H1 (cell line): ENCODE measurements at regions not wholly inside any gene's neighbourhood (a gene's known extent, or its start where the extent isn't known, plus 50 kb on each side); places are given as distances from the start of the nearest gene placed in this dataset.

Experiments used
- CTCF ChIA-PET: fragments of 300-600 bp; sonication (Branson Sonifier 250); formaldehyde crosslinking; loops from one replicate; lab custom pipeline; 2021; ENCODE audit not compliant: partially characterized antibody; lab: Charles Lee
- POLR2A ChIA-PET: fragments of 300-600 bp; sonication (Branson Sonifier 250); formaldehyde crosslinking; loops from one replicate; lab custom pipeline; 2021; ENCODE audit warnings: inconsistent platforms; ENCODE audit not compliant: partially characterized antibody; lab: Charles Lee
- DNase-seq, 2 experiments: peaks; one replicate each; pipeline versions ENCODE4 v3.0.0 to v3.0.0-alpha.2; 2010 to 2022; ENCODE audit warnings: low spot score in 2 of 2, low read depth in 1 of 2, mixed read lengths in 1 of 2
- FAIRE-seq: peaks from 2 replicates; lab custom pipeline; 2011; peaks lifted over from hg19 to GRCh38; lab: Jason Lieb, UNC
- H2AFZ ChIP-seq: 2 replicates; pipeline ENCODE4 v1.8.1; 2012; ENCODE audit warnings: low read length, inconsistent platforms
- H2AK5ac ChIP-seq: 2 replicates; pipeline ENCODE4 v1.6.1; 2013; ENCODE audit warnings: low read depth, low read length
- H2BK120ac ChIP-seq: replicated peaks from 2 replicates; pipeline ENCODE3; 2013; ENCODE audit warnings: low read depth, low read length, inconsistent platforms
- H2BK12ac ChIP-seq: 2 replicates; pipeline ENCODE4 v1.6.1; 2013; ENCODE audit warnings: low read depth, low read length
- H2BK15ac ChIP-seq: 2 replicates; pipeline ENCODE4 v1.6.1; 2013; ENCODE audit warnings: low read length
- H2BK20ac ChIP-seq: 2 replicates; pipeline ENCODE4 v1.6.1; 2013; ENCODE audit warnings: low read length
- H2BK5ac ChIP-seq: 2 replicates; pipeline ENCODE4 v1.6.1; 2013; ENCODE audit warnings: low read depth, low read length
- H3K14ac ChIP-seq: 2 replicates; pipeline ENCODE4 v1.6.1; 2013; ENCODE audit warnings: inconsistent platforms; ENCODE audit not compliant: insufficient read length
- H3K18ac ChIP-seq: 2 replicates; pipeline ENCODE4 v1.6.1; 2013; ENCODE audit warnings: low read length; ENCODE audit errors: extremely low read depth
- H3K23ac ChIP-seq: 2 replicates; pipeline ENCODE4 v1.6.1; 2013; ENCODE audit warnings: inconsistent platforms; ENCODE audit not compliant: insufficient read length
- H3K23me2 ChIP-seq: 2 replicates; pipeline ENCODE4 v1.6.1; 2013; ENCODE audit warnings: low read depth, low read length
- H3K27ac ChIP-seq: 2 replicates; pipeline ENCODE4 v1.6.1; 2011; ENCODE audit warnings: low read depth, low read length, inconsistent platforms
- H3K27me3 ChIP-seq, 4 experiments: replicated peaks in 1 of 4; 1 replicate in 1 of 4; 2 replicates in 3 of 4; pipeline versions ENCODE4 v1.6.1 to v1.8.1; 2011 to 2013; ENCODE audit warnings: low read length in 3 of 4, mild to moderate bottlenecking in 3 of 4, inconsistent platforms in 2 of 4, mixed read lengths in 2 of 4, moderate library complexity in 1 of 4; ENCODE audit not compliant: control insufficient read depth in 3 of 4, insufficient read depth in 3 of 4; ENCODE audit errors: extremely low read depth in 1 of 4
- H3K36me3 ChIP-seq, 4 experiments: 2 replicates each; pipeline versions ENCODE4 v1.6.1 to v1.8.1; 2011 to 2013; ENCODE audit warnings: mild to moderate bottlenecking in 4 of 4, low read length in 3 of 4, moderate library complexity in 2 of 4, control low read depth in 1 of 4, inconsistent platforms in 1 of 4; ENCODE audit not compliant: insufficient read depth in 4 of 4, control insufficient read depth in 2 of 4
- H3K4ac ChIP-seq: replicated peaks from 2 replicates; pipeline ENCODE3; 2013; ENCODE audit warnings: low read length, low read depth, mixed read lengths, inconsistent platforms; ENCODE audit not compliant: insufficient read length
- H3K4me1 ChIP-seq, 4 experiments: replicated peaks in 1 of 4; 1 replicate in 1 of 4; 2 replicates in 3 of 4; pipeline versions ENCODE4 v1.6.1 to v1.8.1; 2011 to 2013; ENCODE audit warnings: low read length in 3 of 4, inconsistent platforms in 2 of 4, mixed read lengths in 1 of 4; ENCODE audit not compliant: insufficient read depth in 4 of 4, control insufficient read depth in 3 of 4
- H3K4me2 ChIP-seq, 2 experiments: 2 replicates each; pipeline versions ENCODE4 v1.6.1 to v1.8.1; 2011 to 2013; ENCODE audit warnings: low read depth in 2 of 2, low read length in 2 of 2, control low read depth in 1 of 2, inconsistent platforms in 1 of 2, mild to moderate bottlenecking in 1 of 2; ENCODE audit not compliant: insufficient read depth in 1 of 2
- H3K4me3 ChIP-seq, 4 experiments: fragments of 200-600, 300-600 bp in 1 of 4; sonication (generic), shearing (Covaris generic), sonication (Bioruptor Twin) in 1 of 4; 2 replicates each; pipeline versions ENCODE4 v1.5.1 to v1.8.1; 2011 to 2016; ENCODE audit warnings: low read length in 4 of 4, low read depth in 3 of 4, control low read depth in 2 of 4, inconsistent platforms in 2 of 4, mild to moderate bottlenecking in 2 of 4, mixed read lengths in 1 of 4, moderate library complexity in 1 of 4; ENCODE audit not compliant: insufficient read depth in 2 of 4; ENCODE audit errors: extremely low read depth in 1 of 4
- H3K56ac ChIP-seq: replicated peaks from 2 replicates; pipeline ENCODE3; 2013; ENCODE audit warnings: low read depth, mild to moderate bottlenecking, mixed read lengths, low read length, inconsistent platforms; ENCODE audit not compliant: insufficient read length
- H3K79me1 ChIP-seq: 2 replicates; pipeline ENCODE4 v1.6.1; 2013; ENCODE audit warnings: low read depth, low read length, control low read depth
- H3K79me2 ChIP-seq, 2 experiments: 2 replicates each; pipeline versions ENCODE4 v1.6.1 to v1.8.1; 2012 to 2013; ENCODE audit warnings: low read length in 2 of 2, mild to moderate bottlenecking in 2 of 2, inconsistent platforms in 1 of 2; ENCODE audit not compliant: insufficient read depth in 2 of 2, control insufficient read depth in 1 of 2
- H3K9ac ChIP-seq, 4 experiments: replicated peaks in 1 of 4; 1 replicate in 1 of 4; 2 replicates in 3 of 4; pipeline versions ENCODE4 v1.6.1 to v1.8.1; 2011 to 2013; ENCODE audit warnings: low read depth in 3 of 4, low read length in 3 of 4, control low read depth in 2 of 4, mild to moderate bottlenecking in 2 of 4, moderate library complexity in 2 of 4, inconsistent platforms in 1 of 4; ENCODE audit errors: extremely low read depth in 1 of 4
- H3K9me3 ChIP-seq, 2 experiments: 2 replicates each; pipeline versions ENCODE4 v1.6.1 to v1.8.1; 2012 to 2013; ENCODE audit warnings: mild to moderate bottlenecking in 2 of 2, moderate library complexity in 2 of 2, control low read depth in 1 of 2, inconsistent platforms in 1 of 2, low read depth in 1 of 2, low read length in 1 of 2, mixed read lengths in 1 of 2; ENCODE audit not compliant: insufficient read depth in 2 of 2
- H4K20me1 ChIP-seq, 2 experiments: replicated peaks in 1 of 2; 2 replicates each; pipeline versions ENCODE3 to v1.8.1; 2011 to 2013; ENCODE audit warnings: inconsistent platforms in 2 of 2, low read length in 2 of 2, mild to moderate bottlenecking in 1 of 2; ENCODE audit not compliant: insufficient read depth in 2 of 2, control insufficient read depth in 1 of 2
- H4K5ac ChIP-seq: 2 replicates; pipeline ENCODE4 v1.6.1; 2013; ENCODE audit warnings: low read length, low read depth, mixed read lengths, inconsistent platforms; ENCODE audit not compliant: insufficient read length
- H4K8ac ChIP-seq: 2 replicates; pipeline ENCODE4 v1.8.0; 2013; ENCODE audit warnings: mild to moderate bottlenecking, moderate library complexity, low read length, inconsistent platforms; ENCODE audit not compliant: insufficient read depth; ENCODE audit errors: extremely low read depth
- H4K91ac ChIP-seq: replicated peaks from 2 replicates; pipeline ENCODE3; 2013; ENCODE audit warnings: low read length, mixed read lengths, inconsistent platforms; ENCODE audit not compliant: insufficient read length
- JUND ChIP-seq: IDR thresholded peaks from 2 replicates; pipeline ENCODE4 v1.6.1; 2011; ENCODE audit warnings: mild to moderate bottlenecking, improper control_type of control experiment, low read length
- KDM1A ChIP-seq: fragments of 200-600, 300-600 bp; sonication (generic); IDR thresholded peaks from 2 replicates; pipeline ENCODE4 v1.7.1; 2016; ENCODE audit warnings: mild to moderate bottlenecking, low read length, borderline replicate concordance
- RXRA ChIP-seq: IDR thresholded peaks from 2 replicates; pipeline ENCODE4 v1.6.1; 2011; ENCODE audit warnings: low read depth, mild to moderate bottlenecking, low read length, moderate library complexity; ENCODE audit not compliant: insufficient read depth
- SIRT6 ChIP-seq: IDR thresholded peaks from one replicate; pipeline ENCODE4 v1.7.1; 2012; ENCODE audit warnings: low read length, inconsistent platforms
- TAF1 ChIP-seq: IDR thresholded peaks from 2 replicates; pipeline ENCODE4 v1.6.1; 2011; ENCODE audit warnings: mild to moderate bottlenecking, low read depth, low read length
- TEAD4 ChIP-seq: IDR thresholded peaks from 2 replicates; pipeline ENCODE4 v1.6.1; 2012; ENCODE audit warnings: low read depth, low read length, inconsistent platforms, mixed read lengths
- WGBS, 2 experiments: shearing (Covaris generic) in 1 of 2; methylation state at CpG; one replicate each; pipeline versions ENCODE4 v1.1.6 to v1.1.7; 2013 to 2015; ENCODE audit warnings: low lambda C conversion rate in 2 of 2, mixed read lengths in 2 of 2, inconsistent platforms in 1 of 2, low coverage in 1 of 2, missing lambda C conversion rate in 1 of 2; ENCODE audit not compliant: insufficient replicate concordance in 2 of 2, insufficient coverage in 1 of 2, insufficient read length in 1 of 2; ENCODE audit errors: extremely low coverage in 1 of 2, missing lambda C conversion rate in 1 of 2; 5-methylcytosine and 5-hydroxymethylcytosine counted together
- TF ChIP-seq, protein P1 (sequence below): IDR thresholded peaks from 2 replicates; pipeline ENCODE4 v1.6.1; 2012; ENCODE audit warnings: inconsistent platforms

DNA sequence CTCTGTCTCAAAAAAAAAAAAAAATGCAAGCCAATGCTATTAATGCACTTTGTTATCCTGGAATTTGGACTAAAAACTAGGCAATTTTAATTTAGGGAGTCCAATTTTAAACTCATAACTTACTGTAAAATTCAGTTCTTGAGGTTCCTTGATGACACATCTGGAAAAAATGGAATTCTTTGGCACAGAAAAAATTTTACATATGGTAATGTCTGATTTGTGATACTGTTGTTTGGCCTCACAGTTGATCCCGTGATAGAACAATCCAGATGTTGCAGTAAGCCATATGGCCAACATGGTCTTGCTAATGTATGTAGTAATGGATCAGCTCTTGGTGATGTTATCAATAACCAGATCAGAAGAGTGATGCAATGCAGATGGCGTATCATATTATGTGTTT is 1089.8 kb downstream of the FLRT2 start:
- no peak overlapping the region for H2BK20ac ChIP-seq
- DNase-seq: no peak
- H3K4me2 ChIP-seq: no peak overlapping the region
- H3K23ac ChIP-seq: no peak overlapping the region
- H2AK5ac ChIP-seq: no peak overlapping the region
- WGBS, 2 experiments: 93% methylated on average over 2 of the region's 2 CpGs; no CpG with 5 or more reads in 1 of the 2 experiments
- H3K36me3 ChIP-seq: no peaks in the 10 kb centered on the region
- H2BK12ac ChIP-seq: no peak overlapping the region
- no peak overlapping the region for H2BK120ac ChIP-seq
- no peak overlapping the region for H3K9ac ChIP-seq
- H2BK5ac ChIP-seq: no peak overlapping the region
- H3K23me2 ChIP-seq: no peaks in the 10 kb centered on the region
- no peaks in the 10 kb centered on the region for H3K27me3 ChIP-seq
- no peak overlapping the region for H3K14ac ChIP-seq
- no peaks in the 10 kb centered on the region for H3K9me3 ChIP-seq
- H4K91ac ChIP-seq: no peak overlapping the region
- no peaks in the 10 kb centered on the region for H4K20me1 ChIP-seq
- no peak overlapping the region for H2AFZ ChIP-seq
- H2BK15ac ChIP-seq: no peak overlapping the region
- H3K4me3 ChIP-seq: no peak overlapping the region
- POLR2A ChIA-PET: no interaction called here
- H3K56ac ChIP-seq: no peak overlapping the region
- no peak overlapping the region for H3K18ac ChIP-seq
- CTCF ChIA-PET: no interaction called here
- H3K79me2 ChIP-seq: no peaks in the 10 kb centered on the region
- H3K79me1 ChIP-seq: no peaks in the 10 kb centered on the region
- H3K27ac ChIP-seq: no peak overlapping the region
- TF ChIP-seq TAF1 (no peak), KDM1A (no peak), TEAD4 (no peak), RXRA (no peak), SIRT6 (no peak), JUND (no peak)
- TF ChIP-seq, protein P1, sequence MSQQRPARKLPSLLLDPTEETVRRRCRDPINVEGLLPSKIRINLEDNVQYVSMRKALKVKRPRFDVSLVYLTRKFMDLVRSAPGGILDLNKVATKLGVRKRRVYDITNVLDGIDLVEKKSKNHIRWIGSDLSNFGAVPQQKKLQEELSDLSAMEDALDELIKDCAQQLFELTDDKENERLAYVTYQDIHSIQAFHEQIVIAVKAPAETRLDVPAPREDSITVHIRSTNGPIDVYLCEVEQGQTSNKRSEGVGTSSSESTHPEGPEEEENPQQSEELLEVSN: no peak
- TF ChIP-seq, all 59 proteins: peak for 0
- Histone ChIP-seq H4K5ac (no peak overlapping the region), H4K8ac (no peak overlapping the region), H3K4me1 (no peaks in the 10 kb centered on the region), H3K4ac (no peak overlapping the region)
- FAIRE-seq: no peak
